Aorta (tissue), 5 donors: ENCODE measurements at regions not wholly inside any gene's neighbourhood (a gene's known extent, or its start where the extent isn't known, plus 50 kb on each side); places are given as distances from the start of the nearest gene placed in this dataset.

Source experiments
- ATAC-seq: fragments of 200-7000 bp; cut with Tn5 transposase; one replicate; pipeline ENCODE4 v1.9.1; 2022; ENCODE audit warnings: moderate library complexity; ENCODE audit not compliant: low FRiP score
- DNase-seq, 2 donors: peaks; one replicate each; pipeline ENCODE4 v3.0.0-alpha.2; 2020
- H3K27ac ChIP-seq, 2 donors: one replicate each; pipeline ENCODE4 v1.5.1; 2013; ENCODE audit warnings: low read length in 2 of 2, mild to moderate bottlenecking in 2 of 2, moderate library complexity in 2 of 2, control low read depth in 1 of 2, inconsistent platforms in 1 of 2, low read depth in 1 of 2
- H3K27me3 ChIP-seq, 2 donors: one replicate each; pipeline ENCODE4 v1.6.1; 2013; ENCODE audit warnings: control low read depth in 1 of 2, low read length in 1 of 2, mild to moderate bottlenecking in 1 of 2, moderate library complexity in 1 of 2; ENCODE audit not compliant: insufficient read depth in 2 of 2, control insufficient read depth in 1 of 2
- H3K36me3 ChIP-seq, 2 donors: one replicate each; pipeline ENCODE4 v1.6.1; 2013; ENCODE audit warnings: control low read depth in 1 of 2, low read length in 1 of 2, mild to moderate bottlenecking in 1 of 2; ENCODE audit not compliant: insufficient read depth in 2 of 2, control insufficient read depth in 1 of 2
- H3K4me1 ChIP-seq, 2 donors: one replicate each; pipeline ENCODE4 v1.6.1; 2013; ENCODE audit warnings: low read length in 2 of 2, control low read depth in 1 of 2, mild to moderate bottlenecking in 1 of 2, moderate library complexity in 1 of 2; ENCODE audit not compliant: insufficient read depth in 2 of 2, control insufficient read depth in 1 of 2
- H3K4me3 ChIP-seq, 2 donors: one replicate each; pipeline ENCODE4 v1.5.1; 2013; ENCODE audit warnings: low read length in 2 of 2, control low read depth in 1 of 2, mild to moderate bottlenecking in 1 of 2
- H3K9me3 ChIP-seq: one replicate; pipeline ENCODE4 v1.6.1; 2013; ENCODE audit warnings: mild to moderate bottlenecking, low read length; ENCODE audit not compliant: control insufficient read depth
- WGBS, 2 donors: extraction: QIAGEN DNeasy Blood & Tissue Kit; methylation state at CpG; one replicate each; pipeline ENCODE4 v1.1.7; 2013; 5-methylcytosine and 5-hydroxymethylcytosine counted together
- intact Hi-C, 2 donors: fragments of 100-400 bp; cut with DNase I; formaldehyde crosslinking; loops; one replicate each; pipeline versions ENCODE4 v1.14.2 to v1.15.0; 2022
- donor health status: healthy with polysubstance abuse.
- donor health status: Bipolar disorder and iron deficiency.
- donor health status: DM: no; HTN: no; CAD: no.
- donor health status: DM: no; HTN: no; CAD: no.
- donor health status: DM: yes; HTN: yes; CAD: no.

GRCh38 chr9:36728651-36729520, 156.2 kb downstream of the MELK start:
- WGBS, 2 donors = 33 to 34% methylated on average over 5 of the region's 5 CpGs
- H3K4me3 ChIP-seq = no peak overlapping the region
- H3K9me3 ChIP-seq = peaks cover 4% of the 10 kb centered on the region
- no peaks in the 10 kb centered on the region for H3K4me1 ChIP-seq
- intact Hi-C loops = no loop called here
- no peak overlapping the region for H3K27ac ChIP-seq
- DNase-seq = peak in 1 of 2 donors; percentile 57
- no peaks in the 10 kb centered on the region for H3K36me3 ChIP-seq
- no peak for ATAC-seq
- no peaks in the 10 kb centered on the region for H3K27me3 ChIP-seq

DNA sequence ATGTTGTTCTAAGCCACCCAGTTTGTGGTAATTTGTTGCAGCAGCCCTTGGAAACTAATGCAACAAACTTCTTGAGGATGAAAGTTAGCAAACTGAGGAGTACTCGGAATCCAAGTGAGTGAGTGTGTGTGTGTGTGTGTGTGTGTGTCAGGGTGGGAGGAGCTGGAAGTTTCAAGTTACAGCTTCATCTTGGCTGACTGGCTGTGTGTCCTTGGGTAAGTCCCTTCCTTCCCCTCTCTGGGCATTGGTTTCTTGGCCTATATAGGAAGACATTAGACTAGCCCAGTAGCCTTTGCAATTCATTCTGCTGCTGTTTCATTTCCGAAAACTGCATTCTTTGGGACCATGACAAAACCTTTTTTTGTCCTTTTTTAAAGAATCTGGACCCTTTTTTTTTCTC, 157.2 kb downstream of the MELK start:
- intact Hi-C loops = no loop called here
- Histone ChIP-seq H3K9me3 (peaks cover 4% of the 10 kb centered on the region), H3K36me3 (no peaks in the 10 kb centered on the region), H3K27ac (no peak overlapping the region), H3K4me3 (no peak overlapping the region), H3K4me1 (no peaks in the 10 kb centered on the region), H3K27me3 (no peaks in the 10 kb centered on the region)
- no peak for DNase-seq
- 61 to 64% methylated on average over 2 of the region's 2 CpGs for WGBS, 2 donors
- ATAC-seq = no peak

GRCh38 chr9:36730414-36730813, 157.7 kb downstream of the MELK start:
- Histone ChIP-seq H3K36me3 (no peaks in the 10 kb centered on the region), H3K9me3 (peaks cover 4% of the 10 kb centered on the region), H3K4me3 (no peak overlapping the region), H3K27me3 (no peaks in the 10 kb centered on the region), H3K27ac (no peak overlapping the region), H3K4me1 (no peaks in the 10 kb centered on the region)
- ATAC-seq = no peak
- DNase-seq = no peak
- intact Hi-C loops = no loop called here
- WGBS, 2 donors = 81 to 82% methylated on average over 5 of the region's 5 CpGs

- intact Hi-C loops = no loop called here
- ATAC-seq = no peak
- no peaks in the 10 kb centered on the region for H3K36me3 ChIP-seq
Measured at GRCh38 chr9:36731068-36731956, 158.6 kb downstream of the MELK start.

DNA sequence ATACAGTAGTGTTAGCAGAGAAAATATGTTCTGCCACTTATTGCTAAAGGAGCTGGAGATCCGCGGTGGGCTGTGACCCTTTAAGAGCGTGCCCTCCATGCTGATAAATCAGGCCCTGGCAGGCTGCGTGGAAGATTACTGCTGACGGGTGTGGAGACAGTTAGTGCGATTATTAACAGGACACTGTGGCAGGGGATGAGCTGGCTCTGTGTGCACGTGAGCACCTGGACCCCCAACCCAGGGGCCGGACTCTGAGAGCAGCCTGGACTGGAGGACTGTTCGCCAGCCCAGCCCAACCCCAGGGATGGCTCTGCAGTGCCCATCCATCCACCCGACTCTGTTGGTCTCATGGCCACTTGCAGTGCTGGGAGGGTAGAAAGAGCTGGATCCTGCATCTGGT, 162.0 kb downstream of the MELK start:
- H3K4me1 ChIP-seq = no peaks in the 10 kb centered on the region
- DNase-seq = no peak
- H3K27ac ChIP-seq = no peak overlapping the region
- no peaks in the 10 kb centered on the region for H3K27me3 ChIP-seq
- ATAC-seq = no peak
- peaks cover 4% of the 10 kb centered on the region for H3K9me3 ChIP-seq
- no peak overlapping the region for H3K4me3 ChIP-seq
- 44 to 53% methylated on average over 10 of the region's 10 CpGs for WGBS, 2 donors
- intact Hi-C loops = no loop called here
- no peaks in the 10 kb centered on the region for H3K36me3 ChIP-seq

More at GRCh38 chr9:36731068-36731956, 158.6 kb downstream of the MELK start:
- Histone ChIP-seq H3K27me3 (no peaks in the 10 kb centered on the region), H3K27ac (no peak overlapping the region), H3K9me3 (peaks cover 4% of the 10 kb centered on the region), H3K4me1 (no peaks in the 10 kb centered on the region), H3K4me3 (no peak overlapping the region)
- WGBS, 2 donors = 80 to 81% methylated on average over 10 of the region's 10 CpGs
- no peak for DNase-seq

DNA sequence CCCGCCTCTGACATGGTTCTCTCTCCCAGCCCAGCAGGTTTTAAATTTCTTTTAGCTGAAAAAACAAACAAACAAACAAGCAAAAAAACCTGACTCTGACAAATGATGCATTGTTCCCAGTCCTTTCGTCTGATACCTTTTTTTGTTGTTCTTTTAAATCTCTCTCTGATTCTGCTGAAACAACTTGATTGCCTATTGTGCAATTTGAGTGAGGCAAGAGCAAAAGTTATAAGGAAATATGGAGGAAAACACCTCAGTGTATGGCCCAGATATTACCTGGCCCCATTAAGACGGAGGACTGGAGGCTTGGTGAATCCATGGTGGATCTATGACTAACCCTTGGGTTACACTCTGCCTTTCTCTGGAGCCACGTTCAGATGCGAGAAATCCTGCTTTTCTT, 164.0 kb downstream of the MELK start:
- no peak for ATAC-seq
- 74 to 78% methylated on average over 5 of the region's 5 CpGs for WGBS, 2 donors
- intact Hi-C loops = no loop called here

GRCh38 chr9:36738318-36738976, 165.8 kb downstream of the MELK start:
- DNase-seq (no peak), ATAC-seq (no peak)
- 55 to 56% methylated on average over 11 of the region's 11 CpGs for WGBS, 2 donors
- no peaks in the 10 kb centered on the region for H3K27me3 ChIP-seq
- no peaks in the 10 kb centered on the region for H3K36me3 ChIP-seq
- no peaks in the 10 kb centered on the region for H3K9me3 ChIP-seq
- H3K27ac ChIP-seq = no peak overlapping the region
- intact Hi-C loops = no loop called here
- H3K4me1 ChIP-seq = no peaks in the 10 kb centered on the region
- no peak overlapping the region for H3K4me3 ChIP-seq

More for the DNA sequence above, 164.0 kb downstream of the MELK start:
- Histone ChIP-seq H3K9me3 (peaks cover under 1% of the 10 kb centered on the region), H3K4me3 (no peak overlapping the region), H3K27me3 (no peaks in the 10 kb centered on the region), H3K36me3 (no peaks in the 10 kb centered on the region), H3K4me1 (no peaks in the 10 kb centered on the region), H3K27ac (no peak overlapping the region)
- DNase-seq = no peak

DNA sequence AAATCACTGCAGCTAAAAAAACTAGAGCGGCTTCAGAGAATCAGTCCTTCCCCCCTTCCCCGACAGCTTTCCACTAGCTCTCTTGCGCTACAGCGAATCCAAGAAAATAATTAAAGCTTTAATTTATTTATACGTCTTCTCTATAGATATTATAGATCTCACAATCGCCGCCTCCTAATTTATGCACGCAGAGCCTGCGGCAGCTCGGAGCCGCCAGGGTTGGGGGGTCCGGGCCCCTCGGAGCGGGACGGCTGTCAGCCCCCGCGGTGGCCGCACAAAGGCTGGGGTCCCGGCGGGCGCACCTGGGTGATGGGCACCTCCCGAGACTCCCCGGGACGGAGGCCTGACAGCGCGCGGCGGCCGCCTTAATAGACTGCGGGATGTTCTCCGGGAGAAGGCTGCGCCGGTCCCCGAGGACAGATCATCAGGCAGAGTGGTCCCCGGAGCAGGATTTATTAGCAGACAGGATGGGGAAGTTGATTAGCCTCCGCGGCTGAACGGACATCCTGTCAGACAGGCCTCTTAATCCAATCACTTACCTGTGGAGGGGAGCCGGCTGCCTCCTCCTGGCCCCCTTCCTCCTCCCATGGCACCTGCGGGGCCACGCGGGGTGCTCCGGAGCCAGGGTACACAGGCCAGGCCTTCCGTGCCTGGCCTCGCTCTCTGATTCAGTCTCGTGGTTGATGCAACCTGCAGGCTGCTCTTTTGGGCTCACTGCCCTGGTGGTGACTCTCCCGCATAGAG, 166.8 kb downstream of the MELK start:
- no peak overlapping the region for H3K27ac ChIP-seq
- WGBS, 2 donors = 8 to 9% methylated on average over 47 of the region's 47 CpGs
- H3K9me3 ChIP-seq = no peaks in the 10 kb centered on the region
- H3K4me3 ChIP-seq = no peak overlapping the region
- no peaks in the 10 kb centered on the region for H3K36me3 ChIP-seq
- no peaks in the 10 kb centered on the region for H3K27me3 ChIP-seq
- H3K4me1 ChIP-seq = no peaks in the 10 kb centered on the region
- ATAC-seq (no peak), DNase-seq (no peak)
- intact Hi-C loops = no loop called here
